ENCODE measurements at regions not wholly inside any gene's neighbourhood (a gene's known extent, or its start where the extent isn't known, plus 50 kb on each side); places are given as distances from the start of the nearest gene placed in this dataset.

DNA sequence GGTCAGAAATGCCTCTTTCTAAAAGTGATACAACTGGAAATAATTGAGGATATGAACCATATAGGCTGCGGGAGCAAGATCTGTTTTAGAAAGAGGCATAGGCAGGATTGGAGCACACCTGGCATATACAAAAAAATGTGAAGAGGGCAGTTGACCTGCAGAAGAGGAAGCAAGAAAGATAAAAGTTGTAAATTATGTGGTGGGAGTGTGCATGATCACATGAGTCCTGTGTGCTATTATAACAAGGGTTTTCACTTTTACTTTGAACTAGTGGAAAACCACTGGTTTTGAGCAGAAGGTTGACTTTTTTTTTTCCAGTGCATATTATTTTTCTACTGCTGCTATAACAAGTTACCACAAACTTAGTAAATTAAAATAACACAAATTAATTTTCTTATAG is 489.3 kb downstream of the ANXA1 start:
- Histone ChIP-seq H3K36me3 (ENCODE audit: control insufficient read depth, insufficient read depth, low read length) (no peaks in the 10 kb centered on the region), H3K4me1 (ENCODE audit: control insufficient read depth, insufficient read depth, low read length) (no peaks in the 10 kb centered on the region), H3K27me3 (ENCODE audit: control insufficient read depth, insufficient read depth, low read length) (no peaks in the 10 kb centered on the region), H3K4me3 (ENCODE audit: low read length) (no peak overlapping the region), H3K9me3 (ENCODE audit: control insufficient read depth, low read depth, low read length) (no peaks in the 10 kb centered on the region), H3K27ac (ENCODE audit: low read length) (no peak overlapping the region)
- DNase-seq: no peak
- no CpG with 5 or more reads among the region's 1 CpG for WGBS (ENCODE audit: insufficient coverage, low lambda C conversion rate)

DNA sequence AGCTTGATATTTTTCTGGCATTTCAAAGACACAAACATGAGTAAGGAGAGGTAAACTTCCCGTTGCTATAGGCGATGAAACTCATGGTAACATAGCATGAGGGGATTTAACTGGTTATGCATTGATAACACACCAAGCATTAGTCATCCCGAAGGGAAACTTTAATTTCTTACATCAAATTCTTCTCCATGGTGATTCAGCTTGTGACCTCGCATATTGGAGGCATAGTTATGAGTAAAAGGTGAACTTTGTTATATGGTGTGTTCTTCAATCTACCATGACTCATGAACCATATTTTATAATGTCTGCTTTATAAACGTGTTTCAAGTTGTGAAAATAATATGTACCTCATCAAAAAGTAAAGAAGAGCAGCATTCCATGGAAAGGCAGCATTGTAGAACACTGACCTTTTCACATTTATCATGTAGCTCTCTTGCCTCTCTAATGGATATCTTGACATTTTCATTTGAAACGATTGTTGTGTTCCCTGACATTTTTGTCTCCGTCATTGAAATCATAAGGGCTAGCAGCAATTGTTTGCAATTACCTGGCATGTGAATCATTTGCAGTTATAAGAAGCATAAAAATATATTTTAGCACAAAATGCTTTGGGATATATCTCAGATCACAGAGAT is 491.8 kb downstream of the ANXA1 start:
- Histone ChIP-seq H3K4me3 (ENCODE audit: low read length) (no peak overlapping the region), H3K36me3 (ENCODE audit: control insufficient read depth, insufficient read depth, low read length) (no peaks in the 10 kb centered on the region), H3K27ac (ENCODE audit: low read length) (no peak overlapping the region), H3K27me3 (ENCODE audit: control insufficient read depth, insufficient read depth, low read length) (no peaks in the 10 kb centered on the region), H3K4me1 (ENCODE audit: control insufficient read depth, insufficient read depth, low read length) (no peaks in the 10 kb centered on the region), H3K9me3 (ENCODE audit: control insufficient read depth, low read depth, low read length) (no peaks in the 10 kb centered on the region)
- no peak for DNase-seq
- 60% methylated on average over 1 of the region's 7 CpGs for WGBS (ENCODE audit: insufficient coverage, low lambda C conversion rate)

DNA sequence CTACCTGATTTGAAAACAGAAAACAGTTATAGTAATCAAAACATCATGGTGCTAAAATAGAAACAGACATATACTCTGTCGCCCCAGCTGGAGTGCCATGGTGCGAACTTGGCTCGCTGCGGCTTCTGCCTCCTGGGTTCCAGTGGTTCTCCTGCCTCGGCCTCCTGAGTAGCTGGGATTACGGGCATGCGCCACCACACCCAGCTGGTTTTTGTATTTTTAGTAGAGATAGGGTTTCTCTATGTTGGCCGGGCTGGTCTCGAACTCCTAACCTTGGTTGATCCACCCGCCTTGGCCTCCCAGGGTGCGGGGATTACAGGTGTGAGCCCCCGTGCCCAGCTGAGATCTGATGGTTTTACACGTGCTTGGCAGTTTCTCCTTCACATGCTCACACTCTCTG is 495.9 kb downstream of the ANXA1 start:
- Histone ChIP-seq H3K27me3 (ENCODE audit: control insufficient read depth, insufficient read depth, low read length) (no peaks in the 10 kb centered on the region), H3K9me3 (ENCODE audit: control insufficient read depth, low read depth, low read length) (no peaks in the 10 kb centered on the region), H3K4me1 (ENCODE audit: control insufficient read depth, insufficient read depth, low read length) (no peaks in the 10 kb centered on the region), H3K4me3 (ENCODE audit: low read length) (no peak overlapping the region), H3K36me3 (ENCODE audit: control insufficient read depth, insufficient read depth, low read length) (no peaks in the 10 kb centered on the region), H3K27ac (ENCODE audit: low read length) (no peak overlapping the region)
- no CpG with 5 or more reads among the region's 13 CpGs for WGBS (ENCODE audit: insufficient coverage, low lambda C conversion rate)
- no peak for DNase-seq

DNA sequence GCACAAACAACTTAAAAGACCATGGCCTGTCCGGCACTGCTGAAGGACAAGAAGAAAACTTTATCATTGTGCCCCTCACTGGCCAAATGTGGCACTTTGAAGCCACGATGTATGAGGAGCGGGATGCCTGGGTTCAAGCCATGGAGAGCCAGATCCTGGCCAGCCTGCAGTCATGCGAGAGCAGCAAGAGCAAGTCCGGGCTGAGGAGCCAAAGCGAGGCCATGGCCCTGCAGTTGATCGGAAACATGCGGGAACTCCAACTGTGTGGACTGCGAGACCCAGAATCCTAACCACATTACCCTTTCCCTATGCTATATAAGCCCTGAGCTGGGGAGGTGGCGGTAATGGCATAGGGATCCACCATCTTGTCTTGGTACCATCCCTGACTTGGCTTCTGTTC is 497.9 kb downstream of the ANXA1 start:
- H3K27ac ChIP-seq (ENCODE audit: low read length): no peak overlapping the region
- no peak overlapping the region for H3K4me3 ChIP-seq (ENCODE audit: low read length)
- no peak for DNase-seq
- no peaks in the 10 kb centered on the region for H3K27me3 ChIP-seq (ENCODE audit: control insufficient read depth, insufficient read depth, low read length)
- H3K9me3 ChIP-seq (ENCODE audit: control insufficient read depth, low read depth, low read length): no peaks in the 10 kb centered on the region
- H3K36me3 ChIP-seq (ENCODE audit: control insufficient read depth, insufficient read depth, low read length): no peaks in the 10 kb centered on the region
- WGBS (ENCODE audit: insufficient coverage, low lambda C conversion rate): no CpG with 5 or more reads among the region's 10 CpGs
- no peaks in the 10 kb centered on the region for H3K4me1 ChIP-seq (ENCODE audit: control insufficient read depth, insufficient read depth, low read length)

DNA sequence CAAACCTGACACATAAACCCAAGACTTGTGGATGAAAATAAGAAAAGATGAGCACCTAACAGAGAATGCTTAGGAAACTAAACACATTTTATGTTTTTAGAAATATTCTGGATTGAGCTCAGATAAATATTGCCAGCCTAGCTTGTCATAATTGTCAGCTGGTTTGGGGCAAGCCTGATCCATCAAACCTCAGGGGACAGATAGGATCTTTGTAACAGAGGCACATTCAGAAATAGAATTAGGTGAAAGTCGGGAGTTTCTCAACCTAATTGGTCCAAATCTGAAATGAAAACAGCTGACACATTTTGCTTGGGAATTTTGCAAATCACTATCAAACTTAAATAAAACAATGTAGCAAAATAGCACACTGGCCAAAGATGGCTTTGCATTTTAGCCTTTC is 503.7 kb downstream of the ANXA1 start:
- no CpG with 5 or more reads among the region's 1 CpG for WGBS (ENCODE audit: insufficient coverage, low lambda C conversion rate)
- Histone ChIP-seq H3K9me3 (ENCODE audit: control insufficient read depth, low read depth, low read length) (no peaks in the 10 kb centered on the region), H3K27ac (ENCODE audit: low read length) (no peak overlapping the region), H3K4me3 (ENCODE audit: low read length) (no peak overlapping the region), H3K27me3 (ENCODE audit: control insufficient read depth, insufficient read depth, low read length) (no peaks in the 10 kb centered on the region), H3K4me1 (ENCODE audit: control insufficient read depth, insufficient read depth, low read length) (no peaks in the 10 kb centered on the region), H3K36me3 (ENCODE audit: control insufficient read depth, insufficient read depth, low read length) (no peaks in the 10 kb centered on the region)
- no peak for DNase-seq

DNA sequence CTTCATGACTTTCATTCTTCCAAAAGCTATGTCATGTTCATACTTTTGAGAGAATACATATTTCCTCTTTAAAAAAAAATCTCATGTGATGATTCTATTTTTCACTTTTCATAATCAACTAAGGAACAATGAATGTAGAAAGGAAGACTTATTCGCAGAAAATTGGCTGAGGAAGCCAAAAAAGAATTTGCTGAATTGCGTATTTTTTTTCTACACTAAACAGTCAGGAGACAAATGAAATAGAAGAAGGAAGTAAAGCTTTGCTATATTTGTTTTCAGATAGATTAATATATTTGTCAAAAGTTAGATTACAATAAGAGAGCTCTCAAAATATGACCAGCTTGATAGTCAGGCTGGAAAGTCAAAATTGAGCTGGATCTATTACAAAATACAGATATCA is 504.2 kb downstream of the ANXA1 start:
- no peak overlapping the region for H3K27ac ChIP-seq (ENCODE audit: low read length)

DNA sequence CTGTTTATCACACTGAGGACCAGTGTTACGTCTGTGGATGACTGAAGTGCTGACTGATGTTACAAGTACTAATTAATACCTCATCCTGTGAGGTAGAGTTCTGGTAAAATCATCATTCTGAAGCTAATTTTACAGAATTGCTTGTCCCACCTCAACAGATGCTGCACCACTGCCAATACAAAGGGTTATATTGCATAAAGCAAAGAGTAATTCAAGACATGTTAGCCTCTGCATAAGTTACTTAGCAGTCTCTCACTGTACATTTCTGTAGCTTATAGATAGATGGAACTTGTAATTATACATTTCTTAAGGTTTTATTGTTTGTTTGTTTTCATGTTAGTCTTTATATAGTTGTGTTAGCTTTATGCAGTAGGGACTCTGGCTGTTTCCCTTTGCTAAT is 513.6 kb downstream of the ANXA1 start:
- Histone ChIP-seq H3K27ac (ENCODE audit: low read length) (no peak overlapping the region), H3K9me3 (ENCODE audit: control insufficient read depth, low read depth, low read length) (no peaks in the 10 kb centered on the region), H3K4me3 (ENCODE audit: low read length) (no peak overlapping the region), H3K4me1 (ENCODE audit: control insufficient read depth, insufficient read depth, low read length) (no peaks in the 10 kb centered on the region), H3K27me3 (ENCODE audit: control insufficient read depth, insufficient read depth, low read length) (no peaks in the 10 kb centered on the region), H3K36me3 (ENCODE audit: control insufficient read depth, insufficient read depth, low read length) (no peaks in the 10 kb centered on the region)
- no CpG with 5 or more reads among the region's 1 CpG for WGBS (ENCODE audit: insufficient coverage, low lambda C conversion rate)
- no peak for DNase-seq

More for the DNA sequence above, 504.2 kb downstream of the ANXA1 start:
- Histone ChIP-seq H3K4me3 (ENCODE audit: low read length) (no peak overlapping the region), H3K4me1 (ENCODE audit: control insufficient read depth, insufficient read depth, low read length) (no peaks in the 10 kb centered on the region), H3K27me3 (ENCODE audit: control insufficient read depth, insufficient read depth, low read length) (no peaks in the 10 kb centered on the region), H3K9me3 (ENCODE audit: control insufficient read depth, low read depth, low read length) (no peaks in the 10 kb centered on the region), H3K36me3 (ENCODE audit: control insufficient read depth, insufficient read depth, low read length) (no peaks in the 10 kb centered on the region)
- DNase-seq: no peak
- WGBS (ENCODE audit: insufficient coverage, low lambda C conversion rate): 93% methylated on average over 2 of the region's 2 CpGs

DNA sequence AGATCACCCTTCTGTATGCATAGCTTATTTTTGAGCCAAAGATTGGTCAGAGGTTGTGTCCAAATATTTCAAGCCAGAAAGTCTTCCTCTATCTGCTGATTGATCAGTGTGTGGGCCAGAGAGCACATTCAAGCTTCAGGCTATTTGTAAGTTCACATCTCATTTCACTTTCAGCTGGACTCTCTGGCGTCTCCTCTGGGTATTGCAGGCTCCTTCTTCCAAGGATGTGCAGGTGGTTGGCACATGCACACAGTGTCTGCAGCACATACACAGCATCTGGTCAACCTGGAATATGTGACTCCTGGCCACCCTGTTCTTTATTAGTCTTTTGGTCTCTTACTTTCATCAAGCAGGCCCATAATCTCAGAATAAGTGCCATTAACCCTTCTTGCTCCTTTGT is 516.1 kb downstream of the ANXA1 start:
- WGBS (ENCODE audit: insufficient coverage, low lambda C conversion rate): no CpG with 5 or more reads among the region's 1 CpG
- no peak overlapping the region for H3K4me3 ChIP-seq (ENCODE audit: low read length)
- H3K27ac ChIP-seq (ENCODE audit: low read length): no peak overlapping the region
- no peaks in the 10 kb centered on the region for H3K36me3 ChIP-seq (ENCODE audit: control insufficient read depth, insufficient read depth, low read length)
- H3K9me3 ChIP-seq (ENCODE audit: control insufficient read depth, low read depth, low read length): no peaks in the 10 kb centered on the region
- H3K4me1 ChIP-seq (ENCODE audit: control insufficient read depth, insufficient read depth, low read length): no peaks in the 10 kb centered on the region
- DNase-seq: no peak
- H3K27me3 ChIP-seq (ENCODE audit: control insufficient read depth, insufficient read depth, low read length): no peaks in the 10 kb centered on the region

DNA sequence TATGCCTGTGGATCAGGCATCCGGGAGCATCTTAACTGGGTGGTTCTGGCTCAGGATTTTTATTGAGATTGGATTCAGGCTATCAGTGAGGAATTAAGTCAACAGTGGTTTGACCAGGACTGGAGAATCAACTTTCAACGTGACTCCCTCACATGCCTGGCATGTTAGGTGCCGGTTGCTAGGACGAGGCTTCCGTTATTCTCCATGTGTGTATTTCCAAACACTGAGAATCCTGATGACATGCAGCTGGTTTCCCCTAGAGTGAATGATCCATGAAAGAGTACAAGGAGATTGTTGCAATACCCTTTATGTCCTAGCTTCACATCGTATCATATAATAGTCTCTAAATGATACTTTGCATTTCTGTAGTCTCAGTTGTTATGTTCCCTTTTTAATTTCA is 529.2 kb downstream of the ANXA1 start:
- Histone ChIP-seq H3K9me3 (ENCODE audit: control insufficient read depth, low read depth, low read length) (no peaks in the 10 kb centered on the region), H3K27me3 (ENCODE audit: control insufficient read depth, insufficient read depth, low read length) (no peaks in the 10 kb centered on the region), H3K4me1 (ENCODE audit: control insufficient read depth, insufficient read depth, low read length) (no peaks in the 10 kb centered on the region), H3K27ac (ENCODE audit: low read length) (no peak overlapping the region), H3K4me3 (ENCODE audit: low read length) (no peak overlapping the region), H3K36me3 (ENCODE audit: control insufficient read depth, insufficient read depth, low read length) (no peaks in the 10 kb centered on the region)
- DNase-seq: no peak
- 54% methylated on average over 2 of the region's 6 CpGs for WGBS (ENCODE audit: insufficient coverage, low lambda C conversion rate)

DNA sequence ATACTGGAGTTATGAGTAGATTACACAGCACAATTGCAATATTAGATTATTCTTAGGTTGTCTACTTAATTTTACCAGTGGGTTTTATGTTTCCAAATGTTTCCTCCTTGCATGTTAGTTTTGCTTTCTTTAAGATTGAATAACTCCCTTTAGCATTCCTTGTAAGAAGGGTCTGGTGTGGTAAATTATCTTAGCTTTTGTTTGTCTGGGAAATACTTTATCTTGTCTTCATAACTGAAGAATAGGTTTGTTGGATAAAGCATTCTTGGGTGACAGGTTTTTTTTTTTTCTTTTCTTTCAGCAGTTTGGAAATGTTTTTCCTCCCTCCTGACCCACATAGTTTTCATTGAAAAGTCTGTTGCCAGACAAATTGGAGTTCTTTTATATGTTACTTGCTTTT is 531.1 kb downstream of the ANXA1 start:
- no peak overlapping the region for H3K4me3 ChIP-seq (ENCODE audit: low read length)
- H3K9me3 ChIP-seq (ENCODE audit: control insufficient read depth, low read depth, low read length): no peaks in the 10 kb centered on the region
- H3K4me1 ChIP-seq (ENCODE audit: control insufficient read depth, insufficient read depth, low read length): no peaks in the 10 kb centered on the region
- DNase-seq: no peak
- no peak overlapping the region for H3K27ac ChIP-seq (ENCODE audit: low read length)
- H3K36me3 ChIP-seq (ENCODE audit: control insufficient read depth, insufficient read depth, low read length): no peaks in the 10 kb centered on the region
- no peaks in the 10 kb centered on the region for H3K27me3 ChIP-seq (ENCODE audit: control insufficient read depth, insufficient read depth, low read length)

DNA sequence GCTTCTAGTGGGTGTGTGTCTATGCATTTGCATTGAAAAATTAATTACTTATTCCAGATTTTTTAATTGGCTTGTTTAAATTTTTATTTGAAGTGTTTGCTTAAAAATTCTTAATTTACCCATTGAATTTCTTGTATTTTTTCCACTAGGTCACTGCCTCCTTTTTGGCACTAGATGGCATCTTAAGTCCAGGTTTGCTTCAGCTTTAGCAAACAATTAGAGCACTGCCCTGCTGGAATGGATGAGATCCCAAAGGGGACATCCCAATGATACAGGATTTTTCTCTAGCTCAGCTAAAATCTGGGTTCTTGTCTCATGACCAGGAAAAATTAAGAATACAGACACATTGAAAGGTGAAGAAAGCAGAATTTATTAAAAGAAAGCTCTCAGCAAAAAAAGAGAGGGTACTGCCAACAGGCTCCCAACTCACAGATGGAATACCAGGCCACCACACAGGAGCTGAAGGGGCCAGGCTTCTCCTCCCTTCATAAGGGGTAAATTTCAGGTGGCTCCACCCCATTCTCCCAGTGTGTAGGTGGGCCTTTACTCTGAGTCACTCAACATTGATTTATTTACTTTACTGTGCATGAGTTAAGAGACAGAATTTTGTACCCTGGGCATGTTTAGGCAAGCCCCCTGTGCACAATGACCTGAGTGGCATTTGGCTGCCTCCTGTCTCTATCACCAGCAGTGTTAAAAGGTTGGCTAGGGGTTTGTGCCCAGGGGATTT is 532.4 kb downstream of the ANXA1 start:
- Histone ChIP-seq H3K36me3 (ENCODE audit: control insufficient read depth, insufficient read depth, low read length) (no peaks in the 10 kb centered on the region), H3K27ac (ENCODE audit: low read length) (no peak overlapping the region), H3K27me3 (ENCODE audit: control insufficient read depth, insufficient read depth, low read length) (no peaks in the 10 kb centered on the region), H3K4me1 (ENCODE audit: control insufficient read depth, insufficient read depth, low read length) (no peaks in the 10 kb centered on the region), H3K4me3 (ENCODE audit: low read length) (no peak overlapping the region), H3K9me3 (ENCODE audit: control insufficient read depth, low read depth, low read length) (no peaks in the 10 kb centered on the region)
- no peak for DNase-seq

All from large intestine (tissue), 3 donors.